Left ventricle myocardium inferior (tissue), 1 donor: ENCODE measurements at regions not wholly inside any gene's neighbourhood (a gene's known extent, or its start where the extent isn't known, plus 50 kb on each side); places are given as distances from the start of the nearest gene placed in this dataset.

Experiments
- DNase-seq: peaks from one replicate; pipeline ENCODE4 v3.0.0-alpha.2; 2020
- H3K27ac ChIP-seq: fragments of 200-600 bp; replicated peaks from 2 replicates; pipeline ENCODE4 v1.8.0; 2021
- H3K27me3 ChIP-seq: fragments of 200-600 bp; 2 replicates; pipeline ENCODE4 v1.8.0; 2021; ENCODE audit warnings: low read depth
- H3K36me3 ChIP-seq: fragments of 200-600 bp; 2 replicates; pipeline ENCODE4 v1.8.0; 2021
- H3K4me1 ChIP-seq: fragments of 200-600 bp; 2 replicates; pipeline ENCODE4 v1.8.0; 2021
- H3K4me3 ChIP-seq: fragments of 200-600 bp; 2 replicates; pipeline ENCODE4 v1.8.0; 2021; ENCODE audit warnings: mild to moderate bottlenecking, moderate library complexity
- H3K9me3 ChIP-seq: fragments of 200-600 bp; replicated peaks from 2 replicates; pipeline ENCODE4 v1.8.0; 2021
- intact Hi-C: fragments of 100-400 bp; cut with micrococcal nuclease; formaldehyde crosslinking; loops from one replicate; pipeline ENCODE4 v1.11.0; 2022
- TF ChIP-seq, protein P1 (sequence below): fragments of 200-600 bp; IDR thresholded peaks from 2 replicates; pipeline ENCODE4 v1.8.0; 2021; ENCODE audit warnings: antibody characterized with exemption, mild to moderate bottlenecking, borderline replicate concordance
- donor health status: DM: no; HTN: yes; CAD: no; lungs with severe emphysema.

DNA sequence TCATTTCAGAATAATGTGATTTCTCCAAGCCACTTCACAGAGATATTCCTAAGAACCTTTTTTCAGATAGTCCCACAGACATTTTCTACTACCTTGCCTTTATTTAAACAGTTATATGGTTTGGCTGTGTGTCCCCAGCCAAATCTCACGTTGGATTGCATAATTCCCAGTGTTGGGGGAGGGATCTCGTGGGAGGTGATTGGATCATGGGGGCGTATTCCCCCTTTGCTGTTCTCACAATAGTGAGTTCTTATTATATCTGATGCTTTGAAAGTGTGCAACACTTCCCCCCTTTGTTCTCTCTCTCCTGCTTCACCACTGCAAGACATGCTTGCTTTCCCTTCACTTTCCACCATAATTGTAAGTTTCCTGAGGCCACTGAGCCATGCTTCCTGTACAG lies 93.6 kb upstream of the ZNF678 start:
- Histone ChIP-seq H3K27me3 (peaks cover 45% of the 10 kb centered on the region), H3K27ac (no peak overlapping the region), H3K36me3 (no peaks in the 10 kb centered on the region), H3K4me1 (no peaks in the 10 kb centered on the region), H3K9me3 (peaks cover 10% of the 10 kb centered on the region), H3K4me3 (no peak overlapping the region)
- DNase-seq: no peak
- intact Hi-C loops: no loop called here
- TF ChIP-seq, protein P1, sequence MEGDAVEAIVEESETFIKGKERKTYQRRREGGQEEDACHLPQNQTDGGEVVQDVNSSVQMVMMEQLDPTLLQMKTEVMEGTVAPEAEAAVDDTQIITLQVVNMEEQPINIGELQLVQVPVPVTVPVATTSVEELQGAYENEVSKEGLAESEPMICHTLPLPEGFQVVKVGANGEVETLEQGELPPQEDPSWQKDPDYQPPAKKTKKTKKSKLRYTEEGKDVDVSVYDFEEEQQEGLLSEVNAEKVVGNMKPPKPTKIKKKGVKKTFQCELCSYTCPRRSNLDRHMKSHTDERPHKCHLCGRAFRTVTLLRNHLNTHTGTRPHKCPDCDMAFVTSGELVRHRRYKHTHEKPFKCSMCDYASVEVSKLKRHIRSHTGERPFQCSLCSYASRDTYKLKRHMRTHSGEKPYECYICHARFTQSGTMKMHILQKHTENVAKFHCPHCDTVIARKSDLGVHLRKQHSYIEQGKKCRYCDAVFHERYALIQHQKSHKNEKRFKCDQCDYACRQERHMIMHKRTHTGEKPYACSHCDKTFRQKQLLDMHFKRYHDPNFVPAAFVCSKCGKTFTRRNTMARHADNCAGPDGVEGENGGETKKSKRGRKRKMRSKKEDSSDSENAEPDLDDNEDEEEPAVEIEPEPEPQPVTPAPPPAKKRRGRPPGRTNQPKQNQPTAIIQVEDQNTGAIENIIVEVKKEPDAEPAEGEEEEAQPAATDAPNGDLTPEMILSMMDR: no peak

DNA sequence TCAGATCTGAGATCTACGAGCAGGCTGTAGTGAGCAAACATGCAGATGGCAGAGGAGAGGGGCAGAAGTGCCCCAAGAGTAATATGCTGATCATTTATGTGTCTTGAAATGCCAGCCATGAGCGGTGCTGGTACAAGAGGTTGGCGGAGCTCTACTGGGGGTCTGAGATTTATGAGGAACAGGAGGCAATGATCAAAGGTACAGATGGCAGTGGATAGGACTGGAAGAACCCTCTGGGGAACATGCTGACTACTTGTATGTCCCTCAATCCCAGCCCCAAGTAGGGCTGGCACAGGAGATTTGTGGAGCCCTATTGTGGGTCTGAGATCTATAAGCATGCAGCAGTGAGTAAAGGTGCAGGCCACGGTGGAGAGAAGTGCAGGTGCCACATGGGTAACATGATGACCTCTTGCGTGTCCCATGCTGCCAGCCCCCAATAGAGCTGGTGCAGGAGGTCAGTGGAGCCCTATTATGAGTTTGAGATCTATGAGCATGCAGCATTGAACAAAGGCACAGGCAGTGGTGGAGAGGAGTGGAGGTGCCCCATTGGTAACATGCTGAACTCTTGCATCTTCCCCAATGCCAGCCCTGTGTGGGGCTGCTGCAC lies 97.2 kb upstream of the ZNF678 start:
- no peaks in the 10 kb centered on the region for H3K36me3 ChIP-seq
- peaks cover 22% of the 10 kb centered on the region for H3K27me3 ChIP-seq
- TF ChIP-seq, protein P1: no peak
- H3K4me3 ChIP-seq: no peak overlapping the region
- intact Hi-C loops: no loop called here
- H3K27ac ChIP-seq: no peak overlapping the region
- H3K4me1 ChIP-seq: no peaks in the 10 kb centered on the region
- H3K9me3 ChIP-seq: peaks cover 10% of the 10 kb centered on the region
- no peak for DNase-seq

DNA sequence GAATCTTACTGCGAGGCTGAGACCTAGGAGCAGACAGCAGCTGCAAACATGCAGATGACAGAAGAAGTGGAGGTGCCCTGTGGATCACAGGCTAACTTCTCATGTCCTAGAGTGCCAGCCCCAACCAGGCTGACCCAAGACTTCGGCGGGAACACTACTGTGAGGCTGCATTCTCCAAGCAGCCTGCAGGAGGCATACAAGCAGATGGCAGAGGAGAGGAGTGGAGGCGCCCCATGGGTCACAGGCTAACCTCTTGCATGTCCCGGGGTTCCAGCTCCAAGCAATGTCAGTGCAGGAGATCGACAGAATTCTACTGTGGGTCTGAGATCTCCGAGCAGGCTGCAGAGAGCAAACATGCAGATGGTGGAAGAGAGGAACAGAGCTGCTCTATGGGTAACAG lies 98.1 kb upstream of the ZNF678 start:
- DNase-seq: no peak
- intact Hi-C loops: no loop called here
- H3K27ac ChIP-seq: no peak overlapping the region
- H3K36me3 ChIP-seq: no peaks in the 10 kb centered on the region
- TF ChIP-seq, protein P1: no peak
- H3K9me3 ChIP-seq: peaks cover 4% of the 10 kb centered on the region
- H3K4me3 ChIP-seq: no peak overlapping the region
- peaks cover 20% of the 10 kb centered on the region for H3K27me3 ChIP-seq
- H3K4me1 ChIP-seq: no peaks in the 10 kb centered on the region

DNA sequence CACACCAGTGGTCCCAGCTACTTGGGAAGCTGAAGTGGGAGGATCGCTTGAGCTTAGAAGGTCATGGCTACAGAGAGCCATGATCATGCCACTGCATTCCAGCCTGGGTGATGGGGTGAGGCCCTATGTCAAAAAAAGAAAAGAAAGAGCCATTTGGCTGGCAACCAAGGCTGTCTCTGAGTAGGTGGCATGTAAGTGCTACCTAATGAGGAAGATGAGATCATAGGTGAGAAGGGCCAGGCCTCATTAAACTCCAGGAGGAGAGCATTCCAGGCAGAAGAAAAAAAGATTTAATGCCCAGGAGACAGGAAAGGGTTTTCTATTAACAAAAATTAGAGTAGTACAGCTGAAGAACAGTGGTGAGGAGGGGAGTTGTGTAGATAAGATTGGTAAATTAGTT lies 103.4 kb upstream of the ZNF678 start:
- TF ChIP-seq, protein P1: no peak
- no peak for DNase-seq
- no peak overlapping the region for H3K4me3 ChIP-seq
- H3K36me3 ChIP-seq: no peaks in the 10 kb centered on the region
- H3K9me3 ChIP-seq: no peaks in the 10 kb centered on the region
- no peaks in the 10 kb centered on the region for H3K4me1 ChIP-seq
- intact Hi-C loops: no loop called here
- peaks cover 29% of the 10 kb centered on the region for H3K27me3 ChIP-seq
- no peak overlapping the region for H3K27ac ChIP-seq

DNA sequence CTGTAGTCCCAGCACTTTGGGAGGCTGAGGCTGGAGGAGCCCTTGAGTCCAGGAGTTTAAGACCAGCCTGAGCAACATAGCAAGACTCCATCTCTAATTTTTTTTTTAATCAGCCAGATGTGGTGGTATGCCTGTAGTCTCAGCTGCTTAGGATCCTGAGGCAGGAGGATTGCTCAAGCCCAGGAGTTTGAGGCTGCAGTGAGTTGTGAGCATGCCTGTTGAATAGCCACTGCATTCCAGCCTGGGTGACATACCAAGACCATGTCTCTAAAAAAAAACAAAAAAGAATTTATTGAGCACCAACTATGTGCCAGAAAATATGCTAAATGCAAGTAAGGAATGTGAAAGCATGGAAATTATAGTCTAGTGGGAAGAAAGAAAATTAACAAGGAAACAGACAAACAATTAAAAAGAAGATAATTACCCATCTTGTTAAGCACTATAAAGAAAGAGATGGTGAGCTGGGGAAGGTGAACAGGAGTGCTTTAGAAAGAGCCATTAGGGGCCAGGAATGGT lies 104.0 kb upstream of the ZNF678 start:
- no peak overlapping the region for H3K4me3 ChIP-seq
- no peak for DNase-seq
- H3K4me1 ChIP-seq: no peaks in the 10 kb centered on the region
- H3K9me3 ChIP-seq: no peaks in the 10 kb centered on the region
- TF ChIP-seq, protein P1: no peak
- no peaks in the 10 kb centered on the region for H3K36me3 ChIP-seq
- intact Hi-C loops: no loop called here
- H3K27me3 ChIP-seq: peaks cover 29% of the 10 kb centered on the region
- no peak overlapping the region for H3K27ac ChIP-seq
